ENCODE measurements at regions not wholly inside any gene's neighbourhood (a gene's known extent, or its start where the extent isn't known, plus 50 kb on each side); places are given as distances from the start of the nearest gene placed in this dataset.

GRCh38 chr15:68484696-68485400 is 52.9 kb upstream of the ITGA11 start:
- TF ChIP-seq, protein P1, sequence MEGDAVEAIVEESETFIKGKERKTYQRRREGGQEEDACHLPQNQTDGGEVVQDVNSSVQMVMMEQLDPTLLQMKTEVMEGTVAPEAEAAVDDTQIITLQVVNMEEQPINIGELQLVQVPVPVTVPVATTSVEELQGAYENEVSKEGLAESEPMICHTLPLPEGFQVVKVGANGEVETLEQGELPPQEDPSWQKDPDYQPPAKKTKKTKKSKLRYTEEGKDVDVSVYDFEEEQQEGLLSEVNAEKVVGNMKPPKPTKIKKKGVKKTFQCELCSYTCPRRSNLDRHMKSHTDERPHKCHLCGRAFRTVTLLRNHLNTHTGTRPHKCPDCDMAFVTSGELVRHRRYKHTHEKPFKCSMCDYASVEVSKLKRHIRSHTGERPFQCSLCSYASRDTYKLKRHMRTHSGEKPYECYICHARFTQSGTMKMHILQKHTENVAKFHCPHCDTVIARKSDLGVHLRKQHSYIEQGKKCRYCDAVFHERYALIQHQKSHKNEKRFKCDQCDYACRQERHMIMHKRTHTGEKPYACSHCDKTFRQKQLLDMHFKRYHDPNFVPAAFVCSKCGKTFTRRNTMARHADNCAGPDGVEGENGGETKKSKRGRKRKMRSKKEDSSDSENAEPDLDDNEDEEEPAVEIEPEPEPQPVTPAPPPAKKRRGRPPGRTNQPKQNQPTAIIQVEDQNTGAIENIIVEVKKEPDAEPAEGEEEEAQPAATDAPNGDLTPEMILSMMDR (optimal IDR thresholded peaks at IDR 0.05 in 1 of 3, IDR thresholded peaks at IDR 0.05 in 1 of 3, conservative IDR thresholded peaks at IDR 0.05 in 1 of 3; ENCODE audit: extremely low read depth in 1 of 3, insufficient read depth in 2 of 3, low read length in 3 of 3), result no peak
- no peak for TF ChIP-seq EZH2 (IDR thresholded peaks at IDR 0.05; ENCODE audit: low read length)
